Keratinocyte (primary cell): ENCODE measurements at regions not wholly inside any gene's neighbourhood (a gene's known extent, or its start where the extent isn't known, plus 50 kb on each side); places are given as distances from the start of the nearest gene placed in this dataset.
A peak's percentile ranks its signal among the peaks of the same experiment; 100 is the strongest.

ENCODE experiments used
- DNase-seq: peaks from one replicate; pipeline ENCODE4 v3.0.0-alpha.2; 2011; ENCODE audit warnings: low read depth, missing footprints, low spot score
- FAIRE-seq: peaks from 2 replicates; lab custom pipeline; 2011; peaks lifted over from hg19 to GRCh38; lab: Jason Lieb, UNC
- H2AFZ ChIP-seq: 2 replicates; pipeline ENCODE4 v1.6.0; 2012; ENCODE audit warnings: low read length, control low read depth, inconsistent platforms; ENCODE audit not compliant: control insufficient read depth
- H3K27ac ChIP-seq: 2 replicates; pipeline ENCODE4 v1.5.1; 2011; ENCODE audit warnings: low read length; ENCODE audit not compliant: control insufficient read depth, insufficient read depth
- H3K27me3 ChIP-seq: 3 replicates; pipeline ENCODE4 v1.6.0; 2011; ENCODE audit warnings: low read length; ENCODE audit not compliant: control insufficient read depth, insufficient read depth; ENCODE audit errors: extremely low read depth
- H3K36me3 ChIP-seq, 2 experiments: 2 replicates in 1 of 2; 3 replicates in 1 of 2; pipeline ENCODE4 v1.5.1; 2011; ENCODE audit warnings: low read length in 2 of 2, mild to moderate bottlenecking in 1 of 2; ENCODE audit not compliant: control insufficient read depth in 2 of 2, insufficient read depth in 2 of 2; ENCODE audit errors: extremely low read depth in 1 of 2
- H3K4me1 ChIP-seq: 3 replicates; pipeline ENCODE4 v1.5.1; 2011; ENCODE audit warnings: low read length; ENCODE audit not compliant: control insufficient read depth, insufficient read depth; ENCODE audit errors: extremely low read depth
- H3K4me2 ChIP-seq: 3 replicates; pipeline ENCODE4 v1.6.0; 2011; ENCODE audit warnings: low read depth, low read length; ENCODE audit not compliant: control insufficient read depth, insufficient read depth; ENCODE audit errors: extremely low read depth
- H3K4me3 ChIP-seq, 3 experiments: fragments of 200-600 bp in 1 of 3; sonication (generic) in 1 of 3; 2 replicates in 2 of 3; 3 replicates in 1 of 3; pipeline ENCODE4 v1.5.1; 2011 to 2016; ENCODE audit warnings: low read length in 3 of 3, mild to moderate bottlenecking in 3 of 3, control low read depth in 2 of 3, inconsistent platforms in 1 of 3, low read depth in 1 of 3, mixed read lengths in 1 of 3, mixed run types in 1 of 3, moderate library complexity in 1 of 3; ENCODE audit not compliant: control insufficient read depth in 2 of 3, insufficient read depth in 2 of 3; ENCODE audit errors: extremely low read depth in 1 of 3
- H3K79me2 ChIP-seq: 2 replicates; pipeline ENCODE4 v1.6.0; 2012; ENCODE audit warnings: low read length; ENCODE audit not compliant: control insufficient read depth, insufficient read depth
- H3K9ac ChIP-seq: 3 replicates; pipeline ENCODE4 v1.6.0; 2011; ENCODE audit warnings: low read length; ENCODE audit not compliant: control insufficient read depth, insufficient read depth; ENCODE audit errors: extremely low read depth
- H3K9me1 ChIP-seq: 3 replicates; pipeline ENCODE4 v1.6.0; 2011; ENCODE audit warnings: low read length; ENCODE audit not compliant: control insufficient read depth, insufficient read depth; ENCODE audit errors: extremely low read depth
- H3K9me3 ChIP-seq: 2 replicates; pipeline ENCODE4 v1.5.1; 2012; ENCODE audit warnings: low read depth, low read length; ENCODE audit not compliant: control insufficient read depth
- H4K20me1 ChIP-seq: 3 replicates; pipeline ENCODE4 v1.6.0; 2011; ENCODE audit warnings: low read length; ENCODE audit not compliant: control insufficient read depth, insufficient read depth; ENCODE audit errors: extremely low read depth
- CTCF ChIP-seq, 3 experiments: IDR thresholded peaks in 1 of 3; conservative IDR thresholded peaks in 1 of 3; optimal IDR thresholded peaks in 1 of 3; 2 replicates in 2 of 3; 3 replicates in 1 of 3; pipeline versions ENCODE3 to v1.5.1; 2011; ENCODE audit warnings: low read length in 3 of 3, mild to moderate bottlenecking in 3 of 3, moderate library complexity in 2 of 3, control low read depth in 1 of 3, inconsistent platforms in 1 of 3; ENCODE audit not compliant: insufficient read depth in 2 of 3; ENCODE audit errors: extremely low read depth in 1 of 3
- EZH2 ChIP-seq: IDR thresholded peaks from one replicate; pipeline ENCODE4 v1.6.1; 2012; ENCODE audit warnings: inconsistent platforms, mild to moderate bottlenecking, low read length, moderate library complexity
- dilution Hi-C: fragments of 300-500 bp; cut with MboI; formaldehyde crosslinking; loops from one replicate; pipeline ENCODE4 v1.7.0; 2020; ENCODE audit warnings: low sequenced_read_pairs; ENCODE audit not compliant: extremely low pct_ligation_motif_present

- Histone ChIP-seq H3K9me1 (no peaks in the 10 kb centered on the region), H3K27me3 (no peaks in the 10 kb centered on the region), H3K4me1 (no peaks in the 10 kb centered on the region), H3K79me2 (no peaks in the 10 kb centered on the region), H3K9me3 (no peaks in the 10 kb centered on the region), H3K27ac (no peak overlapping the region), H4K20me1 (no peaks in the 10 kb centered on the region), H3K36me3 (no peaks in the 10 kb centered on the region), H3K4me2 (no peak overlapping the region), H3K4me3 (no peak overlapping the region), H2AFZ (no peak overlapping the region), H3K9ac (no peak overlapping the region)
- dilution Hi-C loops, result no loop called here
- TF ChIP-seq CTCF (optimal IDR thresholded peaks at IDR 0.05 in 1 of 3, IDR thresholded peaks at IDR 0.05 in 1 of 3, conservative IDR thresholded peaks at IDR 0.05 in 1 of 3; ENCODE audit: extremely low read depth in 1 of 3, insufficient read depth in 2 of 3, low read length in 3 of 3) (no peak), EZH2 (no peak)
- DNase-seq (no peak), FAIRE-seq (no peak)
Measured at GRCh38 chr12:85720308-85721033, 115.7 kb downstream of the RASSF9 start.

GRCh38 chr12:85725991-85726390, 110.2 kb downstream of the RASSF9 start:
- dilution Hi-C loops, result no loop called here
- H3K27me3 ChIP-seq, result no peaks in the 10 kb centered on the region
- H3K9me3 ChIP-seq, result no peaks in the 10 kb centered on the region
- no peaks in the 10 kb centered on the region for H4K20me1 ChIP-seq
- no peak overlapping the region for H3K4me3 ChIP-seq
- no peak overlapping the region for H3K4me2 ChIP-seq
- H3K9me1 ChIP-seq, result no peaks in the 10 kb centered on the region
- H3K79me2 ChIP-seq, result no peaks in the 10 kb centered on the region
- H3K27ac ChIP-seq, result no peak overlapping the region
- no peak overlapping the region for H3K9ac ChIP-seq
- H3K4me1 ChIP-seq, result no peaks in the 10 kb centered on the region
- H3K36me3 ChIP-seq, result no peaks in the 10 kb centered on the region
- TF ChIP-seq EZH2 (no peak), CTCF (optimal IDR thresholded peaks at IDR 0.05 in 1 of 3, IDR thresholded peaks at IDR 0.05 in 1 of 3, conservative IDR thresholded peaks at IDR 0.05 in 1 of 3; ENCODE audit: extremely low read depth in 1 of 3, insufficient read depth in 2 of 3, low read length in 3 of 3) (peak in 1 of 3 experiments; percentile 35)
- FAIRE-seq (no peak), DNase-seq (no peak)
- no peak overlapping the region for H2AFZ ChIP-seq
